GM23248 (cell line): ENCODE measurements at regions not wholly inside any gene's neighbourhood (a gene's known extent, or its start where the extent isn't known, plus 50 kb on each side); places are given as distances from the start of the nearest gene placed in this dataset.

Experiments used
- DNase-seq: peaks from one replicate; pipeline ENCODE4 v3.0.0-alpha.2; 2015
- H2AFZ ChIP-seq: fragments of 200-600 bp; sonication (generic); 2 replicates; pipeline ENCODE4 v1.6.1; 2016; ENCODE audit warnings: antibody characterized with exemption
- H3F3A ChIP-seq: fragments of 200-600 bp; sonication (generic); 2 replicates; pipeline ENCODE4 v1.6.1; 2016; ENCODE audit warnings: mild to moderate bottlenecking, antibody characterized with exemption, mixed run types; ENCODE audit not compliant: insufficient read depth
- H3K27ac ChIP-seq: fragments of 200-600 bp; sonication (generic); 2 replicates; pipeline ENCODE4 v1.5.1; 2016; ENCODE audit warnings: mild to moderate bottlenecking
- H3K27me3 ChIP-seq: fragments of 200-600 bp; sonication (generic); replicated peaks from 2 replicates; pipeline ENCODE4 v1.6.1; 2016; ENCODE audit warnings: mild to moderate bottlenecking; ENCODE audit not compliant: insufficient read depth
- H3K36me3 ChIP-seq: fragments of 200-600 bp; sonication (generic); 2 replicates; pipeline ENCODE4 v1.6.1; 2016; ENCODE audit warnings: low read depth, mild to moderate bottlenecking
- H3K4me1 ChIP-seq: fragments of 200-600 bp; sonication (generic); 2 replicates; pipeline ENCODE4 v1.6.1; 2016; ENCODE audit warnings: mild to moderate bottlenecking; ENCODE audit not compliant: insufficient read depth
- H3K4me2 ChIP-seq: fragments of 200-600 bp; sonication (generic); one replicate; pipeline ENCODE4 v1.6.1; 2016; ENCODE audit warnings: mild to moderate bottlenecking; ENCODE audit not compliant: unreplicated experiment
- H3K4me3 ChIP-seq: fragments of 200-600 bp; sonication (generic); 2 replicates; pipeline ENCODE4 v1.5.1; 2016; ENCODE audit warnings: mild to moderate bottlenecking
- H3K79me2 ChIP-seq: fragments of 200-600 bp; sonication (generic); 2 replicates; pipeline ENCODE4 v1.6.1; 2016; ENCODE audit warnings: mild to moderate bottlenecking; ENCODE audit not compliant: insufficient read depth
- H3K9ac ChIP-seq: fragments of 200-600 bp; sonication (generic); 2 replicates; pipeline ENCODE4 v1.6.1; 2016; ENCODE audit warnings: mild to moderate bottlenecking
- H3K9me2 ChIP-seq: fragments of 200-600 bp; sonication (generic); 2 replicates; pipeline ENCODE4 v1.6.1; 2016; ENCODE audit warnings: mixed run types, mild to moderate bottlenecking, moderate library complexity; ENCODE audit not compliant: insufficient read depth
- H3K9me3 ChIP-seq: fragments of 200-600 bp; sonication (generic); one replicate; pipeline ENCODE4 v1.6.1; 2017; ENCODE audit warnings: low read depth
- H4K20me1 ChIP-seq: fragments of 200-600 bp; sonication (generic); 2 replicates; pipeline ENCODE4 v1.6.0; 2016; ENCODE audit not compliant: insufficient read depth
- EZH2 ChIP-seq: fragments of 200-600 bp; sonication (generic); IDR thresholded peaks from 2 replicates; pipeline ENCODE4 v1.6.1; 2018; ENCODE audit warnings: antibody characterized with exemption, mild to moderate bottlenecking; ENCODE audit not compliant: insufficient read depth, poor library complexity, severe bottlenecking
- EZH2phosphoT487 ChIP-seq: fragments of 200-600 bp; sonication (generic); IDR thresholded peaks from 2 replicates; pipeline ENCODE4 v1.6.1; 2018; ENCODE audit warnings: antibody characterized with exemption, moderate library complexity, mild to moderate bottlenecking, low read depth; ENCODE audit not compliant: insufficient read depth
- WGBS, 2 experiments: methylation state at CpG; one replicate each; pipeline ENCODE4 v1.1.6; 2015 to 2017; ENCODE audit warnings: low lambda C conversion rate in 2 of 2, low coverage in 1 of 2; ENCODE audit errors: missing lambda C conversion rate in 2 of 2; 5-methylcytosine and 5-hydroxymethylcytosine counted together
- in situ Hi-C: fragments of 300-500 bp; cut with MboI; formaldehyde crosslinking; loops from 2 replicates; pipeline ENCODE4 v1.15.0; 2020

GRCh38 chr2:204078003-204078698, 141.6 kb downstream of the ICOS start:
- in situ Hi-C loops, result no loop called here
- TF ChIP-seq EZH2, result no peak
- TF ChIP-seq EZH2phosphoT487, result no peak
- Histone ChIP-seq H3K27me3 (peaks cover 19% of the 10 kb centered on the region), H4K20me1 (no peaks in the 10 kb centered on the region), H3K4me1 (peaks cover 5% of the 10 kb centered on the region; the same call in 1 of the 2 replicates), H3K9me3 (no peaks in the 10 kb centered on the region), H3K36me3 (no peaks in the 10 kb centered on the region), H3K9me2 (no peaks in the 10 kb centered on the region), H2AFZ (no peak overlapping the region), H3K9ac (no peak overlapping the region), H3K4me3 (no peak overlapping the region), H3K4me2 (no peak overlapping the region), H3K79me2 (no peaks in the 10 kb centered on the region), H3F3A (no peaks in the 10 kb centered on the region), H3K27ac (no peak overlapping the region)
- 39 to 45% methylated on average over 4 of the region's 4 CpGs for WGBS, 2 experiments
- no peak for DNase-seq

DNA sequence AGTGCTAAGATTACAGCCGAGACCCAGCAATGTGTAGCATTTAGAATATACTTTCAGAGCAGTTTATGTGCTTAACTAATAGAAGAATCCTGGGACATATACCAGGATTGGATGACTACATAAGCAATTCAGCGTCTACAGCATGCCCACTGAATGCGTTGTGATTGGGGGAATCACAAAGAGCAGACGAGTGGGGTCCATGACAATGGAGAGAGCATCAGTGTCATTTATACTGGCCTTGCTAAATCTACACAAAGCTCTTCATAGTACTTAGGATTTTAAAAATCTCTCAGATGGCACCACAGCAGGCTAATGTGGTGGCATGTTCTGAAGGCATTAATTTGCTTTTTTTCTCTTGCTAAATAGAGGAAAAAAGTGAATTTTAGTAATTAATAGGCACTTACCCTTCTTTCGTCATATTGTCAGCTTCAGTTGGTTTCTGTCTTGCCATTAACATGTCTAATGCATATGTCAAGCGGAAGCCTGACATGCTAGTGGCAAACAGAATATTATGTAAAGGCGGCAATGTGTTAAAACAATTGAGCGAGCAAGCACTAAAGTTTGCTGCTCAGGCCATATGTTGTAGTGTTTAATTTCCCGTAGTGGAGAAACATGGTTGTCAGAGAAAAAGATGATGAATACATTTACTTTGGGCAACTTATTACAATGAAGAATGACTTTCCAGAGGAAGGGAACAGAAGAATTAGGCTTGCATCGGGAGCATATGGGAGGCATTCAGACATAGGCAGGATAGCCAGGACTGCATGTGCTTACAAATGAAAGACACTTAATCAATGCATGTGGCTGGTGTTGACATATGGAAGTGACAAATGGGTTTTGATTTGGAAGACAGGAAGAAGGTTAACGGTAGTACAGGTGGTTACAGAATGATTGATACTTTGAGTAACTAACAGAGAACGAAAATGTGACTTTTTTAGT, 145.2 kb downstream of the ICOS start:
- H3K9me3 ChIP-seq, result no peaks in the 10 kb centered on the region
- no peak overlapping the region for H3K9ac ChIP-seq
- no peaks in the 10 kb centered on the region for H3K9me2 ChIP-seq
- TF ChIP-seq EZH2phosphoT487 (no peak), EZH2 (no peak)
- no peak overlapping the region for H3K4me2 ChIP-seq
- no peaks in the 10 kb centered on the region for H3K36me3 ChIP-seq
- 73 to 75% methylated on average over 12 of the region's 12 CpGs for WGBS, 2 experiments
- H2AFZ ChIP-seq, result no peak overlapping the region
- no peaks in the 10 kb centered on the region for H3K4me1 ChIP-seq
- H4K20me1 ChIP-seq, result no peaks in the 10 kb centered on the region
- no peaks in the 10 kb centered on the region for H3K79me2 ChIP-seq
- no peak for DNase-seq
- H3K27ac ChIP-seq, result no peak overlapping the region
- H3F3A ChIP-seq, result no peaks in the 10 kb centered on the region
- in situ Hi-C loops, result no loop called here
- no peak overlapping the region for H3K4me3 ChIP-seq
- H3K27me3 ChIP-seq, result peaks cover 2% of the 10 kb centered on the region

DNA sequence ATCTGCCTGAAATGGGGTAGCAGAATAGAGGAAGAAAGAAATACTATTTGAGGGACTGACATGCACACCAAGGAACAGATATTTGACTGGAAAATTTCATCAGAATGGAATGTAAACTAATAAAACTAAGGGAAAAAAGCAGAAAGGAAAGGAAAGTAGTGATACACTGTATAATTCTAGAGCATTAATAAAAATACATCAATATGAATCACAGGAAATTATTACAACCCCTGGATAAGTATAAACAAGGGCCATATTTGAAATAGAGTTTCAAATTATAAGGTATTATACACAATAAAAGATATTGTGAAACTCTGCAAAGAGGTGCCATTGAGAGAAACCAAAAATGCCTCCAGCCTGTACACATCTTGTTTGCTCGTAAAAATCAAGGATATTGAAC, 149.6 kb downstream of the ICOS start:
- H3K9me3 ChIP-seq, result no peaks in the 10 kb centered on the region
- no peaks in the 10 kb centered on the region for H3K4me1 ChIP-seq
- TF ChIP-seq EZH2, result no peak
- TF ChIP-seq EZH2phosphoT487, result no peak
- H3K4me2 ChIP-seq, result no peak overlapping the region
- in situ Hi-C loops, result no loop called here
- H4K20me1 ChIP-seq, result no peaks in the 10 kb centered on the region
- no peaks in the 10 kb centered on the region for H3F3A ChIP-seq
- WGBS, 2 experiments, result 26 to 32% methylated on average over 1 of the region's 1 CpG
- DNase-seq, result no peak
- no peak overlapping the region for H3K4me3 ChIP-seq
- H3K36me3 ChIP-seq, result no peaks in the 10 kb centered on the region
- H3K9me2 ChIP-seq, result no peaks in the 10 kb centered on the region
- H3K27me3 ChIP-seq, result no peaks in the 10 kb centered on the region; the same call in 1 of the 2 replicates
- H3K9ac ChIP-seq, result no peak overlapping the region
- no peak overlapping the region for H3K27ac ChIP-seq
- no peaks in the 10 kb centered on the region for H3K79me2 ChIP-seq
- no peak overlapping the region for H2AFZ ChIP-seq

GRCh38 chr2:204089105-204089504, 152.5 kb downstream of the ICOS start:
- in situ Hi-C loops, result no loop called here
- H3K4me1 ChIP-seq, result no peaks in the 10 kb centered on the region
- H2AFZ ChIP-seq, result no peak overlapping the region
- no peak overlapping the region for H3K9ac ChIP-seq
- no peak overlapping the region for H3K4me2 ChIP-seq
- no peaks in the 10 kb centered on the region for H3K9me2 ChIP-seq
- H3K27ac ChIP-seq, result no peak overlapping the region
- no peaks in the 10 kb centered on the region for H3K9me3 ChIP-seq
- H3K27me3 ChIP-seq, result no peaks in the 10 kb centered on the region; the same call in 1 of the 2 replicates
- no peaks in the 10 kb centered on the region for H3K36me3 ChIP-seq
- no peaks in the 10 kb centered on the region for H4K20me1 ChIP-seq
- DNase-seq, result no peak
- WGBS, 2 experiments, result 61 to 74% methylated on average over 2 of the region's 2 CpGs
- H3K4me3 ChIP-seq, result no peak overlapping the region
- TF ChIP-seq EZH2phosphoT487 (no peak), EZH2 (no peak)
- H3K79me2 ChIP-seq, result no peaks in the 10 kb centered on the region
- no peaks in the 10 kb centered on the region for H3F3A ChIP-seq
